ENCODE measurements at regions not wholly inside any gene's neighbourhood (a gene's known extent, or its start where the extent isn't known, plus 50 kb on each side); places are given as distances from the start of the nearest gene placed in this dataset.

DNA sequence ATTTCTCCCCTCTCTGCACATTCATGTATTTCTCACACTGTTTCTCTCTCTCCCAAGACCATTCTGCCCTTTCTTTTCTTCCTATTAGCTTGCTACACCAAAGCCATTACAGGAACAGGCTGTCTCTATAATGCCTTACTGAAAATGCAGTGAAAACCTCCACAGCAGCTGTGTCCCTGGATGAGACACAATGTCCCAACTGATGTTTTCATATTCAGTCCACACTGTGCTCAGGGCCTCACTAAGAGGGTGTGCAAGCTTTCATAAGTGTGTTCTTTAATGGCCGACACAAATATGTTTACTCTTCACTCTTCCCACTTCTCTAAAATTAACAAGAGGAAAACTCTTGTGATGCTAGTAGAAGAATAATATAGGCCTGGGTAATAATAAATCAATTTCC is 163.4 kb downstream of the KCTD12 start:
- ChIA-PET POLR2A (ENCODE audit: unreplicated experiment) (no interaction called here), CTCF (interaction anchor here (0.7 kb wide), 1 partner anchor 181 kb away, joined by 3 read pairs; no protein-coding TSS in a partner anchor)
- no peak for DNase-seq
- no peak for TF ChIP-seq EZH2 (IDR thresholded peaks at IDR 0.05; ENCODE audit: low read depth)
- TF ChIP-seq, protein P1, sequence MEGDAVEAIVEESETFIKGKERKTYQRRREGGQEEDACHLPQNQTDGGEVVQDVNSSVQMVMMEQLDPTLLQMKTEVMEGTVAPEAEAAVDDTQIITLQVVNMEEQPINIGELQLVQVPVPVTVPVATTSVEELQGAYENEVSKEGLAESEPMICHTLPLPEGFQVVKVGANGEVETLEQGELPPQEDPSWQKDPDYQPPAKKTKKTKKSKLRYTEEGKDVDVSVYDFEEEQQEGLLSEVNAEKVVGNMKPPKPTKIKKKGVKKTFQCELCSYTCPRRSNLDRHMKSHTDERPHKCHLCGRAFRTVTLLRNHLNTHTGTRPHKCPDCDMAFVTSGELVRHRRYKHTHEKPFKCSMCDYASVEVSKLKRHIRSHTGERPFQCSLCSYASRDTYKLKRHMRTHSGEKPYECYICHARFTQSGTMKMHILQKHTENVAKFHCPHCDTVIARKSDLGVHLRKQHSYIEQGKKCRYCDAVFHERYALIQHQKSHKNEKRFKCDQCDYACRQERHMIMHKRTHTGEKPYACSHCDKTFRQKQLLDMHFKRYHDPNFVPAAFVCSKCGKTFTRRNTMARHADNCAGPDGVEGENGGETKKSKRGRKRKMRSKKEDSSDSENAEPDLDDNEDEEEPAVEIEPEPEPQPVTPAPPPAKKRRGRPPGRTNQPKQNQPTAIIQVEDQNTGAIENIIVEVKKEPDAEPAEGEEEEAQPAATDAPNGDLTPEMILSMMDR (conservative IDR thresholded peaks at IDR 0.05) = no peak
- H3K79me2 ChIP-seq (ENCODE audit: low read depth) = no peaks in the 10 kb centered on the region
- no TSS peak for BruUV-seq (replicated peaks)
- H3K4me1 ChIP-seq (replicated peaks; ENCODE audit: insufficient read depth) = no peaks in the 10 kb centered on the region
- H3K9me3 ChIP-seq (ENCODE audit: insufficient read depth, low read depth) = no peaks in the 10 kb centered on the region
- H3K4me2 ChIP-seq = no peak overlapping the region
- no peaks in the 10 kb centered on the region for H3K36me3 ChIP-seq (ENCODE audit: low read depth)
- intact Hi-C loops (cut with micrococcal nuclease; ENCODE audit: unreplicated experiment) = no loop called here
- no peaks in the 10 kb centered on the region for H3K27me3 ChIP-seq (ENCODE audit: insufficient read depth, low read depth)
- H3K27ac ChIP-seq = no peak overlapping the region
- H4K20me1 ChIP-seq (ENCODE audit: insufficient read depth) = no peaks in the 10 kb centered on the region
- no peak overlapping the region for H3K4me3 ChIP-seq
- no peaks in the 10 kb centered on the region for H3F3A ChIP-seq (ENCODE audit: insufficient read depth, low read depth)
- H2AFZ ChIP-seq = no peak overlapping the region
- H3K9me2 ChIP-seq (ENCODE audit: insufficient read depth) = no peaks in the 10 kb centered on the region; the same call in 1 of the 2 replicates

DNA sequence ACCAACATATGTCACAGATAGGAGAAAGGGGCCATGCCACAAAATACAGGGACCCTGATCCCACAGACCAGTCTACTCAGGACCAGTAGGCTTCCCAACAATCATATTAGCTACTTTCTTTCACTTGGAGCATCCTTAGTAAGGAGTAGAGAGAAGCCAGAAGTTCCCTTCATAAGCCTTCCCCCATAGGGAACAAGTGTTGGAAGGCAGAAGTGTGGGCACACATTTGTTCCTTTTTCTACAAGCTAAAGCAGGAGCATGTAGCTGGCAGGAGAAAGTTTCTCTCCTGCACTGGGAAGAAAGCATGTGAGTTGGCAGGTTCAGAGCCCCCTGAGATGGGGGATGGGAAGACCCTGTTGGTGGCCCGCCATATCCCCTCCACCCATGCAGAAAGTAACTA is 165.4 kb downstream of the KCTD12 start:
- Histone ChIP-seq H3K4me3 (no peak overlapping the region), H3K36me3 (ENCODE audit: low read depth) (no peaks in the 10 kb centered on the region), H4K20me1 (ENCODE audit: insufficient read depth) (no peaks in the 10 kb centered on the region), H3K27me3 (ENCODE audit: insufficient read depth, low read depth) (no peaks in the 10 kb centered on the region), H2AFZ (no peak overlapping the region), H3K79me2 (ENCODE audit: low read depth) (no peaks in the 10 kb centered on the region), H3F3A (ENCODE audit: insufficient read depth, low read depth) (no peaks in the 10 kb centered on the region), H3K9me2 (ENCODE audit: insufficient read depth) (no peaks in the 10 kb centered on the region; the same call in 1 of the 2 replicates), H3K4me1 (replicated peaks; ENCODE audit: insufficient read depth) (no peaks in the 10 kb centered on the region), H3K27ac (no peak overlapping the region), H3K4me2 (no peak overlapping the region), H3K9me3 (ENCODE audit: insufficient read depth, low read depth) (no peaks in the 10 kb centered on the region)
- intact Hi-C loops (cut with micrococcal nuclease; ENCODE audit: unreplicated experiment) = no loop called here
- TF ChIP-seq, protein P1 (conservative IDR thresholded peaks at IDR 0.05) = no peak
- no peak for TF ChIP-seq EZH2 (IDR thresholded peaks at IDR 0.05; ENCODE audit: low read depth)
- no TSS peak for BruUV-seq (replicated peaks)
- ChIA-PET POLR2A (ENCODE audit: unreplicated experiment) (no interaction called here), CTCF (no interaction called here)
- no peak for DNase-seq

DNA sequence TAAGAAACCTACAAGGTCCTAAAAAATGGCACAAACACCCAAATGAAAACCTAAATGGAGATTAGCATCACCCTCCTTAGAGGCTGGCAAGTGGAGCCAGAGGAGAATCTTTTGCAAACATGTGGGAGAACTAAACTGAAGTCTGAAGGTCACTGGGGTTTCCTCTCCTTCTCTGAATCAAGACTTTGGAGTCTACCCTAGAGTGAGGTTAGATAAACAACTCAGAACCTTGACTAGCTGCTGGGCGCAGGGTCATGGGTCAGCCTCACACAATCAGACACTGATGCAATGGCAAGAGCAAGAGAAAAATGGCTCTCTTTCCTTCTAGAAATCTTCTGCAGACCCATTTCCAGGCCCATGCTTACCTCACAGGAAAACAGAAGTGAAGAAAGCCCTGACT is 165.8 kb downstream of the KCTD12 start:
- Histone ChIP-seq H4K20me1 (ENCODE audit: insufficient read depth) (no peaks in the 10 kb centered on the region), H3K27me3 (ENCODE audit: insufficient read depth, low read depth) (no peaks in the 10 kb centered on the region), H3K9me2 (ENCODE audit: insufficient read depth) (no peaks in the 10 kb centered on the region; the same call in 1 of the 2 replicates), H3K79me2 (ENCODE audit: low read depth) (no peaks in the 10 kb centered on the region), H3K4me2 (no peak overlapping the region), H3K27ac (no peak overlapping the region), H2AFZ (no peak overlapping the region), H3K36me3 (ENCODE audit: low read depth) (no peaks in the 10 kb centered on the region), H3K4me1 (replicated peaks; ENCODE audit: insufficient read depth) (no peaks in the 10 kb centered on the region), H3F3A (ENCODE audit: insufficient read depth, low read depth) (no peaks in the 10 kb centered on the region), H3K4me3 (no peak overlapping the region), H3K9me3 (ENCODE audit: insufficient read depth, low read depth) (no peaks in the 10 kb centered on the region)
- intact Hi-C loops (cut with micrococcal nuclease; ENCODE audit: unreplicated experiment) = no loop called here
- ChIA-PET POLR2A (ENCODE audit: unreplicated experiment) (no interaction called here), CTCF (no interaction called here)
- no TSS peak for BruUV-seq (replicated peaks)
- no peak for DNase-seq
- TF ChIP-seq, protein P1 (conservative IDR thresholded peaks at IDR 0.05) = no peak
- no peak for TF ChIP-seq EZH2 (IDR thresholded peaks at IDR 0.05; ENCODE audit: low read depth)
